Activated CD4-positive, alpha-beta T cell treated with anti-CD3 and anti-CD28 coated beads, Interleukin-2, amount 50 U/mL, for 48 hours (primary cell): ENCODE measurements at regions not wholly inside any gene's neighbourhood (a gene's known extent, or its start where the extent isn't known, plus 50 kb on each side); places are given as distances from the start of the nearest gene placed in this dataset.
"Not testable (repeated sequence)": the region's sequence is repeated elsewhere in the genome, so short reads cannot be mapped to it uniquely, and the experiment has no call there.

Source experiments
- DNase-seq, 2 experiments: peaks; one replicate each; pipeline ENCODE4 v3.0.0-alpha.2; 2020

- DNase-seq, result not testable (repeated sequence)
Observed at GRCh38 chr10:107950411-107951062, 786.0 kb upstream of the SORCS1 start.

DNA sequence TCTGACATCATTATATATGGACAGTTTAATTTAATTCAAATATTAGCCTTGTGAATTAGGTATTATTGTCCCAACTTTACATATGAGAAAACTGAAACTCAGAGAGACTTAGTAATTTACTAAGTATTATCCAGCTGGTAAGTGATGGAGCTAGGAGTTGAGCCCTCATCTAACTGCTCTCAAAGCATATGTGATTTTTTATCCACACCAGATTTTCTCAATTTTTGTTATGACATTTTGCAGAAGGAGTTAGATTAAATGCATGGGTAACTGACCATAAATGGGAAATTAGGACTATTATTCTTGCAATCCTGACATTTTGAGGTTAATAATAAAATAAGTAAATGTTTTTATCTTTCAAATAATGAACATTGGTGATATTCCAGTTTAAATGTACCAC is 778.3 kb upstream of the SORCS1 start:
- no peak for DNase-seq

GRCh38 chr10:107933076-107933475 is 768.6 kb upstream of the SORCS1 start:
- DNase-seq, result no peak

DNA sequence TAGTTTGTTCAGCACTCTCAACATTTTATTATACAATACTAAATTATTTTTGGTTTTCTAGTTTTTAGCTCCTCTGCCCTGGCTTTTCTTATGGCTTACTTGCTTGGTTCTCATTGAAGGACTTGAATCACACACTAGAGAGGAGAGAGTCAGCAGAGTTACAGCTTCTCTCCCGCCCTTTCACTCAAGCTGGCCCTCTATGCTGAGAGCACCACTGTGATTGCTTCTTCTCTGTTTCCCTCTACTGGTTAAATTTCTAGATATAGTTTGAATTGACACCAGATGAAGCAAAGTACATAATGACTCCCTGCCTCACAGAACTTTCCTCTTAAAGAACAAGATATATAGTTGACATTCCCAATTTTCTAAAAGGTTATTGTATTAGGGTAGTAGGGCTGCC is 767.3 kb upstream of the SORCS1 start:
- no peak for DNase-seq

- no peak for DNase-seq
Observed at GRCh38 chr10:107930037-107930436, 765.5 kb upstream of the SORCS1 start.

GRCh38 chr10:107924458-107924857 is 760.0 kb upstream of the SORCS1 start:
- DNase-seq, result no peak

GRCh38 chr10:107919626-107920235 is 755.2 kb upstream of the SORCS1 start:
- DNase-seq, result no peak

- no peak for DNase-seq
Observed at GRCh38 chr10:107918171-107918570, 753.7 kb upstream of the SORCS1 start.

DNA sequence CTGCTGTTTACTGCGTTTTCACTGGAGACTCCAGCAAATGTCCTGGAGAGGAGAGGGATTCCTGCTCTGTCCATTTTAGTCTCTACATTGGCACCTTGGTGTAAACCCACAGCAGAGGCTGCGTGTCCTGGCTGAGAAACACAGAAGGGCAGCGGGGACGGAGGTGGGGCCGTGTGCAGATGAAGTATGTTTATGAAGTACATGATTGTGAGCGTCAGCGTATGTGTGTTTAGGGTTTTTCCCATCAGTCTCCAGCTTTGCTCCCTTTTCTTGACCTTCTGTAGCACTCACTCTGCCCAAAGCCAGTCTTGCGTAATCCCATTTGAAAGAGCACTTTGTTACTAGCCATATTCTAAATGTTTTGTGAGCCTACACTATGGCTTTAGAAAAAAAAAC is 750.7 kb upstream of the SORCS1 start:
- DNase-seq, result no peak

DNA sequence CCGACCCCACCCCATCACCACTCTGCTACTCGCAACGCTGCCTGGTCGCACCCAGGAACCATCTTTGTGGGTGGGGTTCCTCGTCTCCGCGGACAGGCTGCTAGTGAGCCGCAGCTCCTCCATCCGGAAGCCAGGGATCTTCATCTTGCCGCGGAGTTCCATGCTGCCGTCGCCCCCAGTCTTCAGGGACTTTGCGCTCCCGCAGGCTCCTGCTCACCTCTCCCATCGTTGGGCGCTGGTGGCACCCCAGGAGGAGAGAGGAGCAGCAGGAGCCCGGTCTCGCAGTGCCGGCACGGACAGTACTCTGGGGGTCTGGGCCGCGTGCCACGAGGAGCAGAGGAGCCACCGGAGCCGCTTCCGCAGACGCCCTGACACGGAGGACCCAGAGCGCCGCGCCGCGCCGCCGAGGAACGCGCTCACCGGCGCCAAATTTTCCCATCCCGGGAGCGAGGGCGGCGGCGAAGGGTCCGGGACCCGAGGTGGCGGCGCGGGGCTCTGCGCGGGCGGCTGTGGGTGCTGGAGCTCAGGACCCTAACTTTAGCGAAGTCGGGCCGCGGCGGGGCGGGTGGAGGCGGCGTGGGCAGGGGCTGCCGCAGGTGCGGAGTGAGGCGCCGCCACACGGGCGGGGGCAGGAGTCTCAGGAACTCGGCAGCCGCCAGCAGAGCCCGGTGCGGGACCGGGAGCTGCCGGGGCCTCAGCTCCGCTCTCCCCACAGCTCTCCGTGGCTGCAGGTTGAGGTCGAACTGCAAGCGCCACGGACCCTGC is 750.1 kb upstream of the SORCS1 start:
- no peak for DNase-seq

DNA sequence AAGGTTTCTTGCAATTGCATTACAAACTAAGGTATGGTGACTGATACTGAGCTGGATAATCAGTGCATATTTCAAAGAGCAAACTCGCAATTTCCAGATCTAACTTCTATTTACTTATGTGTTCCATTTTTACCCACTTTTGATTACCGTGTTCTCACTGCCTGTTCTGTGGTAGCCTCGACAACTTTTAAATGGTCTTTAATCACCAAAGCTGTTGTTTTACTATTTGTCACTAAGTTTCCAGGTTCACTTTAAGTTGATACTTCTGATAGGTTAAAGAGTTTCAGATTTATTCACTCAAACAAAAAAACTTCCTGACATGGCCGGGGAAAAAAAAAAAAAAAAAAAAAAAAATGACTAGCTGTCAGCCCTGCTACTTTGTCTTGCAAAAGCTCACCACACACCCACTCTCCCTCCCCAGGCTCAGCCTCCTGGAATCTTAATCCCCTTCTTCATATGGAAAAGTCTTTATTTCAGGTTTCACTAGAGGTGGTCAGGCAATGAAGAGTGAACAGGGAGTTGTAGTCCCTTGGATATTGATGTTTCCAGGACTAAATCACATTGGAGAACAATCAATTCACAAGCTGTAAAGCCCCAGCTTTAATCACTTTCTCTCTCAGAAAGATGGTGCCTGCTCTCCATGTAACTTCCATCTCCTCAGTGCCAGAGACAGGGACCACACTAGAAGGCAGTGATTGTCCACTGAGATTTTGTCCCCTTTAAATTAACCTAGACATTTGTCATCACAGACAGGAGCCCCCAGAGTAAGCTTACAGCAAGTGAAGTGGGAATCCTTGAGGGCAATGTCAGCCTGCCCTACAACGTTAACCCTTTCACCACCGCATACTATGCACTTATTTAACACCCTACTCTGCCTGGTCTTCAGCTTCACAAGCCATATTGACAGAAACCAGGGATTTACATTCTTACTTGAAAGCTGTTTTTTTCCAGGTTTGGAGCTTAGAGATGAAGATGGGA is 749.1 kb upstream of the SORCS1 start:
- no peak for DNase-seq

DNA sequence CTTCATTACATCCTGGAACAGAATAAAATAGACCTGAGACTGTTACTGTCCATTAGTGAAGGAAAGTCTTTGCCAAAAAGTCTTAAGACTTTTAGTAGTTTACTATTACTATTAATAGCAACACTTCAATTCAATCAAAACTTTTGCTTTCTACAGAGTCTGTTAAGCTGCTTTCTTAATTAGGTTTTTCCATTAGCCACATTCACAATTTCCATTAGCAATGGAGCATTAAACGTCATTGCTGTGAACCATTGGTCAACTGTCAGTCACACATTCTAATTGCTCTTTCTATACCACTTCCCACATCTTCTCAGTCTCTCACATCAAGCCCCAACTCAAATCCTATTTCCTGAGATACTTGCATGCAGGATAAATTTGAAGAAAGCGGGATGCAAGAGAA is 736.6 kb upstream of the SORCS1 start:
- no peak for DNase-seq

DNA sequence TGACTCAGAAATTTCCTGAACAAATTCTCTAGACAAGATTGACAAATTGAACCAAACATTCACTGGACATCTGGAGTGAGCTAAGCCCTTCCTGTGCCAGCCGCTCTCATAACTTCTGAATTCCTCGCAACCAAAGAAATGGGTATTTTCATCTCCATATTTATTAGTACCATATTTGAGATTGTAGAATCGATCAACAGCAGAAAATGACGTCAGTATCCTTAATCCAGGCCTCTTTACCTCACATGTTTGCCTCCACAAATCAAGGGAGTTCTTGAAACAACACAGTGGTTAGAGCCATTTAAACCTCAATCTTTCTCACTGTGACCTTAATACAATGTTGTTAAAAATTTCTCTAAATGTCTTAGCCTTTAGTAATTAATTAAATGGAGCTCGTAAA is 735.6 kb upstream of the SORCS1 start:
- DNase-seq, result no peak

GRCh38 chr10:107899502-107900062 is 735.1 kb upstream of the SORCS1 start:
- no peak for DNase-seq

GRCh38 chr10:107899075-107899474 is 734.6 kb upstream of the SORCS1 start:
- DNase-seq, result no peak

DNA sequence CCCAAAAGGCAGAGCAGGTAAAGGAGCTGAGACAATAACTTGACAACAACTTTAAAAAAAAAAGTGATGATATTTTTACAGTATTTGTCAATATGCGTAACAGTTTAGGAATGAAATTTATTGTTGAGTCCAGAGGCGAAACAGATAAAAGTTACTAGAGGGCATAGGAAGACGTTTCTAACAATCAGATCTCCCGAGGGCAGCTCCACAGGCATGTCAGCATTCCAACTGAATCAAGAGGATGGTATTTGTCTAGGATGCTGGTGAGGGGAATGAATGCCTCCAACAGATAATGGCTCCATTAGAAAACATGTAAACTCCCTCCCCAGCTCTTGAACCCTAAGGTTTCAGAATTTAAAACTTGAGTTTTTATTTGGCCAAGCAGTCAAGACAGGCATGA is 733.9 kb upstream of the SORCS1 start:
- no peak for DNase-seq

DNA sequence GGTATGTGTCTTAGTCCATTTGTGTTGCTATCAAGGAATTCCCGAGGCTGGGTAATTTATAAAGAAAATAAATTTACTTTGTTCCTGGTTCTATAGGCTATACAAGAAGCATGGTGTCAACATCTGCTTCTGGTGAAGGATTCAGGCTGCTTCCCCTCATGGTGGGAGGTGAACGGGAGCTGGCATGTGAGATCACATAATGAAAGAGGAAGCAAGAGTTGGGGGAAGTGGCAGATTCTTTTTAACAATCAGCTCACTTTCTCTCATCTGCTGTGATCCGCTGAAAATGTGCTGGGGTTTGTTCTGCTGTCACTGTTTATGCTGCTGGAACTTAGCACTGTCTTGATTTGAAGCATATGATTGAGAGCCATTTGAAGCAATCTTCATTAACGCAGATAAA is 730.0 kb upstream of the SORCS1 start:
- DNase-seq, result no peak

DNA sequence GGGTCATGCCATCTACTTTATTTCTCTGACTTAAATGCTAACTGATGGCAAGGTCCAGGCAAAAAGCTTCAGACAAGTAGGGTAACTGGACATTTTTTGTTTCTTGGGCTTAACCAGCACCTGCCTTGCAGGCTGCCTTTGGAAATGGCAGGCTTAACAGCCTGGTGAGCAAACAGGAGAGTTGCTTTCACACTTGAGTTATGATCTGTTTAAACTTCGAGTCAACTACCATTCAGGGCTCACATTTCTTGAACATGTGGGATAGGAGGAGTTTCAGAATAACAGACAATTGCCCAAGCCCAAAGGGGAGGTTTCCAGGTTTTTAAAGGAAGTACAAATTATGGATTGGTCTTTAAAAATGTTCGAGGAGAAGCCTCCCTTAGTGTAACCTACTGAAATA is 724.6 kb upstream of the SORCS1 start:
- DNase-seq, result no peak

- no peak for DNase-seq
Observed at GRCh38 chr10:107880185-107880584, 715.7 kb upstream of the SORCS1 start.

DNA sequence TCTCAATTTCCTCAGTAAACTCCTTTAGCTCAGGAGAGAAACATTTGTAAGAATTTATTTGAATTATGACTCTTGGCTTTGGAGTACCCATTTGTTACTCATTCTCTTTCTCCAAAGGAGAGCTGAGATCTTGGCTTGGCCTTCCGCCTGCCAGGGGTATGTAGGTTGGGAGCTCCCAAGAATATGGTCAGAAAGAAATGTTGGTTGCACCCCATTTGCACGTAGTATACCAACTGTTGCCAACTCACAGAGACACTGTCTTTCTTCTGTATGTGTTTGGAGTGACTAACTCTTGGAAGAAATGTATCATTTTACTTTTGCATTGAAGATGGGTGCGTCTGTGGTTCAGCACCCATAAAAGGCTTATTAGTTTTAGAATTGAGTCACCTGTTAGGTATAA is 708.5 kb upstream of the SORCS1 start:
- no peak for DNase-seq

DNA sequence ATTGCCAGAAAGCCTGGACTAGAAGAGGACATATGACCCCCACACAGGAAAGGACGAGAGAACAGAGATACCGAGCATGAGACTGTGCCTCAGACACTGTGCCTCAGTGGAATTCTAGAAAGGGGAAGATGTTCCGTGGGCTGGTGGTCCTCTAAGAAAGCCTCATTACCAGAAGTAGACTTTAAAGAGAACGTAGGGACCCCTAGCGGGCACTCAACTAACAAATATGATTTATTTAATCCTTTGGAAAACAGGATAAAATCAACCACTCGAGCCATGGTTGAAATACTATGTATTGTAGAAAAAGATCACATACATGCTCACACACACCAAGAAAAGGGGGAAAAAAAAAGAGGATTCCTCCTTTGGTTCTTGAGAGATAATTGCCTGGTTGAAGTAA is 701.2 kb upstream of the SORCS1 start:
- no peak for DNase-seq

DNA sequence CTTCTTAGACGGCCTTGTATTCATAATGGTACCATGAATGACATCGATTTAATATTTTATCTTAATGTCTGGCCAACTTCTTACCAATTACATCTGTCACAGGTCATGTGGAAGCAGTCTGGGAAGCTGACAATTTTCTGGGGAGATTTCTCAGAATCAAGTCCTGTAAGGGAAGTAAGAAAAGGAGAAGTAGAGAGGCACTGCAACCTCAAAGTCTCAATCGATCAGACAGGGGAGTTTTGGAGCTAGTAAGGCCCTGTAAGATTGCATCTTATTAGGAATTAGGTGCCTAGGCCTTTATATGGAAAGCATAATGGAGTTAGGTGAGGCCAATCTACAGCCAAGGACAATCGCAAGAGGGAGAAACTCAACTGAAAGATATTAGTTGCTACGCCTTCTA is 694.6 kb upstream of the SORCS1 start:
- DNase-seq, result no peak

DNA sequence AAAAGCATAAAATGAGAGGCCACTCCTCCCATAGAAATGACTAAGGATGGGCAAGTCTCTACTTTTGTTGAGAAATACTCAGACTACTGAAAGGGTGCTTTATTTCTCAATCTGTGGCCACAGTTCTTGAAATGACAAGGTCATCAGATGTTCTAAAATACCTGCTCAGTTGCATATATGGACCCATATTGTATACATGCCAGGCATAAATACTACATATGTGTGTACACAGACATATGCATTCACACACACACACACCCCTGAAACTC is 691.5 kb upstream of the SORCS1 start:
- no peak for DNase-seq
